ENCODE measurements at regions not wholly inside any gene's neighbourhood (a gene's known extent, or its start where the extent isn't known, plus 50 kb on each side); places are given as distances from the start of the nearest gene placed in this dataset.

GRCh38 chr4:108365551-108365950, 196.8 kb upstream of the LEF1 start:
- no peak for DNase-seq (ENCODE audit: low read depth in 2 of 2)

GRCh38 chr4:108361886-108362285, 193.2 kb upstream of the LEF1 start:
- DNase-seq (ENCODE audit: low read depth in 2 of 2) = no peak

GRCh38 chr4:108361446-108361820, 192.7 kb upstream of the LEF1 start:
- no peak for DNase-seq (ENCODE audit: low read depth in 2 of 2)

- DNase-seq (ENCODE audit: low read depth in 2 of 2) = no peak
These were observed 192.2 kb upstream of the LEF1 start for GRCh38 chr4:108360754-108361445.

GRCh38 chr4:108359986-108360681, 191.4 kb upstream of the LEF1 start:
- DNase-seq (ENCODE audit: low read depth in 2 of 2) = no peak

- DNase-seq (ENCODE audit: low read depth in 2 of 2) = no peak
These were observed 190.6 kb upstream of the LEF1 start for GRCh38 chr4:108359130-108359985.

- DNase-seq (ENCODE audit: low read depth in 2 of 2) = no peak
These were observed 187.3 kb upstream of the LEF1 start for GRCh38 chr4:108355902-108356535.

DNA sequence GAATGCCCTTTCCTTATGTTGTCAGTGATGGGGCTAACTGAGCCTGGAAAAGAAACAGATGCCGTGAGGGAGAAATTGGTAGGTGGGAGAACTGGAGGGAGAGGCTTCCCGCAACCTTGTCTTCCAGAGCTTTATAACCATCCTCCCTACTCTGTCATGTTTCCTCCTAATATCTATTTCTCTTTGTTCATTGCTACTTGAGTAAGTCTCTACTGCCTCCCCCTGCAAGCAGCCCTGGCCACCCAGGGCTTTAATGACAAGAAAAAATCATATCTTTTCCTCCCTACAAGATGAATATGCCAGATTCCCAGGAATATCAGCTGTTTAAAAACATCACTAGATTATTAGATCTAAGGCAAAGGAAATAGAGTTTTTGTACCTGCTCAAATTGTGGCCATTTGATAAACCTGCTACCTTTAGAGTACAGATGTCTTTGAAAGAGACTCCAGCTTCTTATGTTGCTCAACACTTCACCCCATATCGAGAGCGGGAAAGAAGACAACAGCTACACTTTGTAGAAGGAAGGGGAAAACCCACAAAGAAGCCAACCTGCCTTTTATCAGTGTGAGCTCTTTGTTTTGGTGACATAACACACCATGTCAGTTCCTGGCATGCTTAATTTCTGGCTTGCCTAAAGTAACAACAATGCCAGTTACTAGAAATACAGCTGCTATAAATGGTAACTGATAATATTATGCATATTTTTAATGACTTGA, 186.6 kb upstream of the LEF1 start:
- DNase-seq (ENCODE audit: low read depth in 2 of 2) = no peak

- DNase-seq (ENCODE audit: low read depth in 2 of 2) = no peak
These were observed 184.1 kb upstream of the LEF1 start for GRCh38 chr4:108352664-108353308.

GRCh38 chr4:108351791-108352190, 183.1 kb upstream of the LEF1 start:
- DNase-seq (ENCODE audit: low read depth in 2 of 2) = no peak

DNA sequence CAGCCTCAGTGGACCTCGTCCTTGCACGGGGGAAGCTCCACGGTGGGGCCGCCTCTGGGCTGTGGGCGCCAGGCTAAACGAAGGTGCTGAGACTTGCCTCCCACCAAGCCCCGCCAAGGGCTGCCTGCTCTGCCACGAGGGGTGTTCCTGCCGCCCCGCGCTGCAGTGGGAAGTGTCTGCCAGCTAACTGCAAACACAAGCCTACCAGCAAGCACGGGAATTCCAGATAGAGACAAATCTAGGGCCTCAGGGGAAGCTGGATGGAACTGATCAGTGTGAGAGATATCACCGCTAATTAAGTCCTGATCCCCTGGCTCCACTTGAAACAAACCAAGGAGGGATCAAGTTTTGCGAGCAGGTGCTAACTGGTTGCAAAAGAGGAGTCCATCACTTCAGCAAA, 181.6 kb upstream of the LEF1 start:
- no peak for DNase-seq (ENCODE audit: low read depth in 2 of 2)

GRCh38 chr4:108346818-108347210, 178.1 kb upstream of the LEF1 start:
- DNase-seq (ENCODE audit: low read depth in 2 of 2) = no peak

- DNase-seq (ENCODE audit: low read depth in 2 of 2) = no peak
These were observed 177.4 kb upstream of the LEF1 start for GRCh38 chr4:108345862-108346817.

DNA sequence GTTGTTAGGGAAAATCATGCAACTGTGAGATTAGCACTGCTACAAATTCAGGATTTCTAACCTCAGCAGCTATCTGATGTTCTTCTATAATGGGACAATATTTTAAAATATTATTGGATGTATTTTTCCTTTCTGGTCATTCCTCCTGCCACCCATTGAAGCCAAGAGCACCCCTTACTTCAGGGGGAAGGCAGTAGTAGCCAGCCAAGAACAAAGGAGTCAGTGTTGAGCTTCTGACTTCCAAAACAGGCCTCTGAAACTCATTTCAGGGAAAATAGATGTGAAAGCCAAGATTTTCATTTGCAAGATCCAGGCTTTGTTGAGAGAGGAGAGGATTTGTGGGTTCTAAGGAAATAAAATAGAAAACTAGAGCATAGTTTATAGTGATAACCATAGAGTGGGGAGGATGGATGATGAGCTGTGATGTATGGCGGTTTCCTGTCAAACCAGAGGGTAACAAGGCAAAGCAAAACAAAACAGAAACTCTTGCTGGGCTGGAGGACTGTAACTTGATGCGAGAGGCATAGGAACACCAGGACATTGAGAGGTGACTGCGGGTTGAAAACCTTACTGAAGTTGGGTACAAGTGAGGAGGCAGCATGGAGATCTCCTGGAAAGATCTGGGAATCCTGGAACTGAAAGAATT, 173.7 kb upstream of the LEF1 start:
- no peak for DNase-seq (ENCODE audit: low read depth in 2 of 2)

GRCh38 chr4:108337923-108338322, 169.2 kb upstream of the LEF1 start:
- no peak for DNase-seq (ENCODE audit: low read depth in 2 of 2)

- no peak for DNase-seq (ENCODE audit: low read depth in 2 of 2)
These were observed 167.3 kb upstream of the LEF1 start for GRCh38 chr4:108336076-108336475.

GRCh38 chr4:108335081-108335480, 166.3 kb upstream of the LEF1 start:
- DNase-seq (ENCODE audit: low read depth in 2 of 2) = no peak

DNA sequence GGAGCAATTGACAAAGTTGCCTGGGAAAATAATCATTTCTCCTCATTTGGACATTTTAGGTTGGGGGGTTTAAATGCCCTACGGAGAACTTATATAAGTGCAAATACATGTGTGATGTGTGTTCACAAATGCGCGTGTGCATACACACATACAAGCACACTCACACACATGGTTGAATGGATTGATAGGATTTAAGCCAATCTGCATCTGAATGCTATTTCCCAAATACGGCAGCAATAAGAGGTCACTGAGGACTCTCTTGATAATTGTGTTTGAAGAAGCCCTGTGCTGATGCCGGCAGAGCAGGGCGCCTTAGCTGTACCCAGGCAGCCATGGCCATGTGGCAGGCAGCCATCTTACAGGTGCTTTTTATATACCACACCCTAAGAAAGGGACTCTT, 165.3 kb upstream of the LEF1 start:
- no peak for DNase-seq (ENCODE audit: low read depth in 2 of 2)

- no peak for DNase-seq (ENCODE audit: low read depth in 2 of 2)
These were observed 164.7 kb upstream of the LEF1 start for GRCh38 chr4:108333353-108333942.
